ENCODE measurements at regions not wholly inside any gene's neighbourhood (a gene's known extent, or its start where the extent isn't known, plus 50 kb on each side); places are given as distances from the start of the nearest gene placed in this dataset.

DNA sequence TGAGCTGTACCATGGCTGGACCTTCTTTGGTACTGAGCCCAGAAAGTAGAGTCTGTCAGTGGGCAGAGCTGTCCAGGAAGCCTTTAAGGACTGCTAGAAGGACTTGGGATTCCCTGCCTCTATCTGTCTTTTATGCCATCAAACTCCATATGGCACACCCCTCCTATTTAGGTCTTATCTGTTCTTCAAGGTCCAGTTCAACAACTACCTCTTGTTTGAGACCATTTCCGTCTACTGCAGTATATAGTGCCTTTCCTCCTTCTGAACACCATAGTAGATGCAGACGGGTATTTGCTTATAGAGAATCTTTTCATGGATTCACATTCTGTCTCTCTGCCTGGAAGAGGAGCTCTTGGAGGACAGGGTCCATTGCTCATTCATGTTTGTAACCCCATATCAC is 146.1 kb upstream of the IL1RAPL2 start:
- Histone ChIP-seq H3K36me3 (ENCODE audit: control insufficient read depth, insufficient read depth, low read length) (no peaks in the 10 kb centered on the region), H3K4me3 (ENCODE audit: low read length) (no peak overlapping the region), H3K4me1 (ENCODE audit: control insufficient read depth, insufficient read depth, low read length) (no peaks in the 10 kb centered on the region), H3K9ac (ENCODE audit: extremely low read depth, low read length, poor library complexity, severe bottlenecking) (no peak overlapping the region), H3K27ac (ENCODE audit: low read depth, low read length) (no peak overlapping the region), H3K27me3 (ENCODE audit: control insufficient read depth, insufficient read depth, low read length, poor library complexity, severe bottlenecking) (no peaks in the 10 kb centered on the region), H3K9me3 (ENCODE audit: control insufficient read depth, low read length) (no peaks in the 10 kb centered on the region)
- peaks cover 58% of the 10 kb centered on the region for H3K9me3 Mint-ChIP-seq
- H3K4me3 Mint-ChIP-seq: no peak overlapping the region
- no peaks in the 10 kb centered on the region for H3K4me1 Mint-ChIP-seq
- no peak for DNase-seq
- 81% methylated on average over 2 of the region's 2 CpGs; no CpG with 5 or more reads in 1 of the 2 experiments for WGBS, 2 experiments (ENCODE audit: insufficient coverage in 1 of 2, insufficient read length in 1 of 2)
- no peak overlapping the region for H3K27ac Mint-ChIP-seq
- H3K27me3 Mint-ChIP-seq (ENCODE audit: insufficient read depth): no peaks in the 10 kb centered on the region
- TF ChIP-seq, protein P1, sequence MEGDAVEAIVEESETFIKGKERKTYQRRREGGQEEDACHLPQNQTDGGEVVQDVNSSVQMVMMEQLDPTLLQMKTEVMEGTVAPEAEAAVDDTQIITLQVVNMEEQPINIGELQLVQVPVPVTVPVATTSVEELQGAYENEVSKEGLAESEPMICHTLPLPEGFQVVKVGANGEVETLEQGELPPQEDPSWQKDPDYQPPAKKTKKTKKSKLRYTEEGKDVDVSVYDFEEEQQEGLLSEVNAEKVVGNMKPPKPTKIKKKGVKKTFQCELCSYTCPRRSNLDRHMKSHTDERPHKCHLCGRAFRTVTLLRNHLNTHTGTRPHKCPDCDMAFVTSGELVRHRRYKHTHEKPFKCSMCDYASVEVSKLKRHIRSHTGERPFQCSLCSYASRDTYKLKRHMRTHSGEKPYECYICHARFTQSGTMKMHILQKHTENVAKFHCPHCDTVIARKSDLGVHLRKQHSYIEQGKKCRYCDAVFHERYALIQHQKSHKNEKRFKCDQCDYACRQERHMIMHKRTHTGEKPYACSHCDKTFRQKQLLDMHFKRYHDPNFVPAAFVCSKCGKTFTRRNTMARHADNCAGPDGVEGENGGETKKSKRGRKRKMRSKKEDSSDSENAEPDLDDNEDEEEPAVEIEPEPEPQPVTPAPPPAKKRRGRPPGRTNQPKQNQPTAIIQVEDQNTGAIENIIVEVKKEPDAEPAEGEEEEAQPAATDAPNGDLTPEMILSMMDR (conservative IDR thresholded peaks at IDR 0.05): no peak
- no peaks in the 10 kb centered on the region for H3K36me3 Mint-ChIP-seq (ENCODE audit: low read depth)

- no peaks in the 10 kb centered on the region for H3K36me3 Mint-ChIP-seq (ENCODE audit: low read depth)
- no peak overlapping the region for H3K9ac ChIP-seq (ENCODE audit: extremely low read depth, low read length, poor library complexity, severe bottlenecking)
- H3K4me3 Mint-ChIP-seq: no peak overlapping the region
- H3K9me3 ChIP-seq (ENCODE audit: control insufficient read depth, low read length): no peaks in the 10 kb centered on the region
- no peaks in the 10 kb centered on the region for H3K36me3 ChIP-seq (ENCODE audit: control insufficient read depth, insufficient read depth, low read length)
- TF ChIP-seq, protein P1 (conservative IDR thresholded peaks at IDR 0.05): no peak
- H3K27me3 Mint-ChIP-seq (ENCODE audit: insufficient read depth): no peaks in the 10 kb centered on the region
- no peaks in the 10 kb centered on the region for H3K27me3 ChIP-seq (ENCODE audit: control insufficient read depth, insufficient read depth, low read length, poor library complexity, severe bottlenecking)
- no peaks in the 10 kb centered on the region for H3K4me1 Mint-ChIP-seq
- no peak for DNase-seq
- peaks cover 64% of the 10 kb centered on the region for H3K9me3 Mint-ChIP-seq
- no peak overlapping the region for H3K4me3 ChIP-seq (ENCODE audit: low read length)
- no peak overlapping the region for H3K27ac Mint-ChIP-seq
- WGBS, 2 experiments (ENCODE audit: insufficient coverage in 1 of 2, insufficient read length in 1 of 2): 85% methylated on average over 1 of the region's 1 CpG; no CpG with 5 or more reads in 1 of the 2 experiments
- no peaks in the 10 kb centered on the region for H3K4me1 ChIP-seq (ENCODE audit: control insufficient read depth, insufficient read depth, low read length)
- H3K27ac ChIP-seq (ENCODE audit: low read depth, low read length): no peak overlapping the region
These were observed 146.8 kb upstream of the IL1RAPL2 start for GRCh38 chrX:104419211-104419610.

GRCh38 chrX:104411800-104412199 is 154.2 kb upstream of the IL1RAPL2 start:
- TF ChIP-seq, protein P1 (conservative IDR thresholded peaks at IDR 0.05): no peak
- H3K27me3 ChIP-seq (ENCODE audit: control insufficient read depth, insufficient read depth, low read length, poor library complexity, severe bottlenecking): no peaks in the 10 kb centered on the region
- Mint-ChIP-seq H3K4me1 (no peaks in the 10 kb centered on the region), H3K36me3 (ENCODE audit: low read depth) (no peaks in the 10 kb centered on the region), H3K4me3 (no peak overlapping the region), H3K9me3 (peaks cover 63% of the 10 kb centered on the region), H3K27ac (no peak overlapping the region), H3K27me3 (ENCODE audit: insufficient read depth) (no peaks in the 10 kb centered on the region)
- no peak overlapping the region for H3K9ac ChIP-seq (ENCODE audit: extremely low read depth, low read length, poor library complexity, severe bottlenecking)
- DNase-seq: no peak
- H3K9me3 ChIP-seq (ENCODE audit: control insufficient read depth, low read length): no peaks in the 10 kb centered on the region
- no peak overlapping the region for H3K27ac ChIP-seq (ENCODE audit: low read depth, low read length)
- no peaks in the 10 kb centered on the region for H3K36me3 ChIP-seq (ENCODE audit: control insufficient read depth, insufficient read depth, low read length)
- H3K4me3 ChIP-seq (ENCODE audit: low read length): no peak overlapping the region
- WGBS, 2 experiments (ENCODE audit: insufficient coverage in 1 of 2, insufficient read length in 1 of 2): 92% methylated on average over 3 of the region's 3 CpGs; no CpG with 5 or more reads in 1 of the 2 experiments
- H3K4me1 ChIP-seq (ENCODE audit: control insufficient read depth, insufficient read depth, low read length): no peaks in the 10 kb centered on the region
